Bronchial epithelial cell (primary cell): ENCODE measurements at regions not wholly inside any gene's neighbourhood (a gene's known extent, or its start where the extent isn't known, plus 50 kb on each side); places are given as distances from the start of the nearest gene placed in this dataset.

Experiments used
- DNase-seq: peaks from one replicate; pipeline ENCODE4 v3.0.0-alpha.2; 2010; ENCODE audit warnings: low read depth
- FAIRE-seq: peaks from 2 replicates; lab custom pipeline; 2011; peaks lifted over from hg19 to GRCh38; lab: Jason Lieb, UNC
- H3K27me3 ChIP-seq: 2 replicates; pipeline ENCODE4 v1.5.1; 2011; ENCODE audit warnings: low read length; ENCODE audit not compliant: control insufficient read depth, insufficient read depth
- H3K36me3 ChIP-seq: 2 replicates; pipeline ENCODE4 v1.5.1; 2011; ENCODE audit warnings: low read length; ENCODE audit not compliant: control insufficient read depth, insufficient read depth
- H3K4me3 ChIP-seq: 2 replicates; pipeline ENCODE4 v1.5.1; 2011; ENCODE audit warnings: mild to moderate bottlenecking, low read depth, low read length, control low read depth
- CTCF ChIP-seq: IDR thresholded peaks from 2 replicates; pipeline ENCODE4 v1.5.1; 2011; ENCODE audit warnings: mild to moderate bottlenecking, moderate library complexity, low read length, control low read depth, inconsistent platforms; ENCODE audit not compliant: insufficient read depth, severe bottlenecking

- TF ChIP-seq CTCF: no peak
- no peaks in the 10 kb centered on the region for H3K27me3 ChIP-seq
- DNase-seq (no peak), FAIRE-seq (no peak)
- H3K4me3 ChIP-seq: no peak overlapping the region
- H3K36me3 ChIP-seq: no peaks in the 10 kb centered on the region
These were observed 1029.0 kb upstream of the AGA start for GRCh38 chr4:178470996-178471784.

DNA sequence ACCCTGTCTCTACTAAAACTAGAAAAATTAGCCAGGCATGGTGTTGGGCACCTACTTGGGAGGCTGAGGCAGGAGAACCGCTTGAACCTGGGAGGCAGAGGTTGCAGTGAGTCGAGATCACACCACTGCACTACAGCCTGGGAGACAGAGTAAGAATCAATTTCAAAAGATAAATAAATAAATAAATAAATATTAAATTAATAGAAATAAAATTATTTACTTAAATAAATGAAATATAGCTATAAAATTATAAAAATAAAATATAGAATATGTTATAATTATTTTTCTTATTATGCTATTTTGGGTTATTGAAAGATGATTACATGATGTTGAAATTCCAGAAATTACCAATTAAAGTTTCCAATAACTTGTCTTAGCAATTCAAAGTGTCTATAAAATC lies 1029.8 kb upstream of the AGA start:
- Histone ChIP-seq H3K27me3 (no peaks in the 10 kb centered on the region), H3K36me3 (no peaks in the 10 kb centered on the region), H3K4me3 (no peak overlapping the region)
- no peak for TF ChIP-seq CTCF
- FAIRE-seq: no peak
- DNase-seq: no peak

- no peaks in the 10 kb centered on the region for H3K27me3 ChIP-seq
- DNase-seq (no peak), FAIRE-seq (no peak)
- no peak for TF ChIP-seq CTCF
- no peaks in the 10 kb centered on the region for H3K36me3 ChIP-seq
- H3K4me3 ChIP-seq: no peak overlapping the region
These were observed 1037.9 kb upstream of the AGA start for GRCh38 chr4:178480105-178480504.

DNA sequence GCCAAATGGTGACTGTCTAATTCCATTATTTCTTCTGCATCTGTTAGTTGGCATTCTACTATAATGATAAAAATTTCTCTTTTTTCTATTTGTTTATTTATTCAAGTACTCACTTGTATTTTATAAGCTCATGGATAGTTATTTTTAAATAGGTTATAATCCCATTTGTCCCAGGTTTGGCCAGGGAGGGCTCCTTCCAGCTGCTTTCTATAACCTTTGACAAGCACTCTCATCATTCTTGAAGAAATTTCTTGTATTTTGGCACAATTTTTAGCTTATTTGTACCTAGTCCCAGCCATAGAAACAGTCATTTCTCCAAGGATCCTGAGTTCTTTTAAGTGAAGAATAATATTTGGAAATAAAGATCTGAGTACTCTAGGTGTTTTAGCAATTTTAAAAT lies 1038.6 kb upstream of the AGA start:
- H3K27me3 ChIP-seq: no peaks in the 10 kb centered on the region
- no peak for TF ChIP-seq CTCF
- FAIRE-seq: no peak
- H3K4me3 ChIP-seq: no peak overlapping the region
- no peaks in the 10 kb centered on the region for H3K36me3 ChIP-seq
- no peak for DNase-seq

DNA sequence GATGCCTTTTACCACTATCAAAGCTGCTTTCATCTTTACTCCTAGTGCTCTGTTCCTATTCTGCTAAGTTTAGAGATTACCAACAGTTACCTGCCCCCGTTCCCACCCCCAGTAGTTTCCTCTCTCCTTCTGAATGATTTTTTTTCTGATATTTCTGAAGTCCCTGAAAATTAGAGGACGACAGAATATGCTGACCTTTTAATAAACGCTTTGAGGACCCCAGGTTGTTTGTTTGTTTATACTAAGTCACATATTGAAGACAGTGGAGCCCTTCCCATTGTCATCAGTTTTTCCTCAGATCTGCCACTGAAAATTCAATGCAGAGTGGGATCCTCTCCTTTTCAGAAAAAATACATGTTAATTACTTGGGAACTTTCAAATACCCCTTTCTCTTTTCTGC lies 1039.3 kb upstream of the AGA start:
- TF ChIP-seq CTCF: no peak
- DNase-seq (no peak), FAIRE-seq (no peak)
- Histone ChIP-seq H3K27me3 (no peaks in the 10 kb centered on the region), H3K36me3 (no peaks in the 10 kb centered on the region), H3K4me3 (no peak overlapping the region)

GRCh38 chr4:178523038-178523437 lies 1080.8 kb upstream of the AGA start:
- H3K36me3 ChIP-seq: no peaks in the 10 kb centered on the region
- DNase-seq (no peak), FAIRE-seq (no peak)
- no peak overlapping the region for H3K4me3 ChIP-seq
- no peak for TF ChIP-seq CTCF
- H3K27me3 ChIP-seq: no peaks in the 10 kb centered on the region
